ENCODE measurements at regions not wholly inside any gene's neighbourhood (a gene's known extent, or its start where the extent isn't known, plus 50 kb on each side); places are given as distances from the start of the nearest gene placed in this dataset.

DNA sequence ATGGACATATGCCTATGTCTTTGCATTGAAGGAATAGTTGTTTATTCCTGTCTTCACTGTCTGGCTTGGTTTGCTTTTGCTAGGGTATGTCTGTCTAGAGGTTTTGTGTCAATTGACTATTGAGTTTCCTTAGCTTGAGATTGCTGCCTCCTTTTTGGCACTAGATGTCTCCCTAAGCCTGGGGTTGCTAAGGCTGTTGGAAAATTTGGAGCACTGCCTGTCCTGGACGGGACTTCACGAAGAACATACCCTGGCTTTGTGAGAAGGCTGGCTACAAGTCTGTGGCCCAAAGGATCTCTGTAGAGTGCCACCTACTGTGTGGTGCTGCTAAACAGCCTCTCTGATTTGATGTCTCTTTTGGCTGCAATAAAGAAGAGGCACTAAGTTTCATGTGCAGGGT, 183.8 kb upstream of the NUDT10 start:
- RAD21 ChIA-PET (ENCODE audit: unreplicated experiment), result no interaction called here
- FAIRE-seq, result no peak
- no peak overlapping the region for H3K4me2 ChIP-seq (ENCODE audit: control insufficient read depth, insufficient read depth)
- WGBS (ENCODE audit: insufficient coverage, insufficient replicate concordance, low lambda C conversion rate, missing lambda C conversion rate), result 13% methylated on average over 2 of the region's 2 CpGs
- in situ Hi-C loops (cut with MboI) (no loop called here), intact Hi-C loops (cut with micrococcal nuclease; ENCODE audit: unreplicated experiment) (loop anchor here (5.0 kb wide), 1 partner anchor 313 kb away; no protein-coding TSS in a partner anchor)
- no peaks in the 10 kb centered on the region for H3K9me3 ChIP-seq (replicated peaks; ENCODE audit: control insufficient read depth, insufficient read depth, low read length)
- H4K20me1 ChIP-seq (ENCODE audit: control insufficient read depth, insufficient read depth), result no peaks in the 10 kb centered on the region
- TF ChIP-seq, protein P1, sequence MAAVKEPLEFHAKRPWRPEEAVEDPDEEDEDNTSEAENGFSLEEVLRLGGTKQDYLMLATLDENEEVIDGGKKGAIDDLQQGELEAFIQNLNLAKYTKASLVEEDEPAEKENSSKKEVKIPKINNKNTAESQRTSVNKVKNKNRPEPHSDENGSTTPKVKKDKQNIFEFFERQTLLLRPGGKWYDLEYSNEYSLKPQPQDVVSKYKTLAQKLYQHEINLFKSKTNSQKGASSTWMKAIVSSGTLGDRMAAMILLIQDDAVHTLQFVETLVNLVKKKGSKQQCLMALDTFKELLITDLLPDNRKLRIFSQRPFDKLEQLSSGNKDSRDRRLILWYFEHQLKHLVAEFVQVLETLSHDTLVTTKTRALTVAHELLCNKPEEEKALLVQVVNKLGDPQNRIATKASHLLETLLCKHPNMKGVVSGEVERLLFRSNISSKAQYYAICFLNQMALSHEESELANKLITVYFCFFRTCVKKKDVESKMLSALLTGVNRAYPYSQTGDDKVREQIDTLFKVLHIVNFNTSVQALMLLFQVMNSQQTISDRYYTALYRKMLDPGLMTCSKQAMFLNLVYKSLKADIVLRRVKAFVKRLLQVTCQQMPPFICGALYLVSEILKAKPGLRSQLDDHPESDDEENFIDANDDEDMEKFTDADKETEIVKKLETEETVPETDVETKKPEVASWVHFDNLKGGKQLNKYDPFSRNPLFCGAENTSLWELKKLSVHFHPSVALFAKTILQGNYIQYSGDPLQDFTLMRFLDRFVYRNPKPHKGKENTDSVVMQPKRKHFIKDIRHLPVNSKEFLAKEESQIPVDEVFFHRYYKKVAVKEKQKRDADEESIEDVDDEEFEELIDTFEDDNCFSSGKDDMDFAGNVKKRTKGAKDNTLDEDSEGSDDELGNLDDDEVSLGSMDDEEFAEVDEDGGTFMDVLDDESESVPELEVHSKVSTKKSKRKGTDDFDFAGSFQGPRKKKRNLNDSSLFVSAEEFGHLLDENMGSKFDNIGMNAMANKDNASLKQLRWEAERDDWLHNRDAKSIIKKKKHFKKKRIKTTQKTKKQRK (IDR thresholded peaks at IDR 0.05; ENCODE audit: low read depth, low read length), result no peak
- no peak for TF ChIP-seq SREBF1 (IDR thresholded peaks at IDR 0.05; ENCODE audit: low read length)
- 0 out of 2 replicates have a peak, but pooled peaks have one; percentile 20 for TF ChIP-seq RAD21 (IDR thresholded peaks at IDR 0.05; ENCODE audit: insufficient read depth, low read depth, low read length)
- ATAC-seq, result no peak
- no peak overlapping the region for H3K9ac ChIP-seq (ENCODE audit: control insufficient read depth, insufficient read depth, low read length)
- H3K79me2 ChIP-seq (ENCODE audit: control insufficient read depth, insufficient read depth, low read length), result no peaks in the 10 kb centered on the region
- no peaks in the 10 kb centered on the region for H3K27me3 ChIP-seq (replicated peaks in 1 of 2; ENCODE audit: control insufficient read depth in 2 of 2, insufficient read depth in 2 of 2, low read length in 1 of 2)
- CTCF ChIA-PET, result interaction anchor here (0.9 to 1.5 kb wide), 4 partner anchors 9 to 308 kb away, joined by 3 read pairs; no protein-coding TSS in a partner anchor
- SMC1A ChIA-PET (ENCODE audit: uncharacterized antibody, unreplicated experiment), result no interaction called here
- no peaks in the 10 kb centered on the region for H3K4me1 ChIP-seq (ENCODE audit: control insufficient read depth, insufficient read depth, low read length)
- H2AFZ ChIP-seq (ENCODE audit: control insufficient read depth, low read depth, low read length), result no peak overlapping the region
- no peaks in the 10 kb centered on the region for H3K36me3 ChIP-seq (ENCODE audit: control insufficient read depth in 2 of 2, insufficient read depth in 2 of 2, low read length in 1 of 2)
- DNase-seq (ENCODE audit: low read depth, low spot score), result no peak
- no peak overlapping the region for H3K27ac ChIP-seq (ENCODE audit: control insufficient read depth, insufficient read depth)
- no TSS peak for BruUV-seq (replicated peaks)
- POLR2A ChIA-PET, result no interaction called here
- no peak overlapping the region for H3K4me3 ChIP-seq

GRCh38 chrX:51151734-51152133, 180.9 kb upstream of the NUDT10 start:
- WGBS (ENCODE audit: insufficient coverage, insufficient replicate concordance, low lambda C conversion rate, missing lambda C conversion rate), result 0% methylated on average over 1 of the region's 1 CpG
- TF ChIP-seq MXI1 (IDR thresholded peaks at IDR 0.05; ENCODE audit: low read depth, low read length) (no peak), LARP7 (IDR thresholded peaks at IDR 0.05) (no peak), ZNF207 (IDR thresholded peaks at IDR 0.05; ENCODE audit: borderline replicate concordance) (no peak), ZZZ3 (IDR thresholded peaks at IDR 0.05; ENCODE audit: control insufficient read depth, insufficient read length, low read depth) (no peak), IRF5 (IDR thresholded peaks at IDR 0.05; ENCODE audit: borderline replicate concordance) (no peak), NBN (IDR thresholded peaks at IDR 0.05) (no peak), ATF2 (IDR thresholded peaks at IDR 0.05; ENCODE audit: low read length) (no peak)

More at GRCh38 chrX:51151734-51152133, 180.9 kb upstream of the NUDT10 start:
- Histone ChIP-seq H4K20me1 (ENCODE audit: control insufficient read depth, insufficient read depth) (no peaks in the 10 kb centered on the region; the same call in 1 of the 2 replicates), H3K27ac (ENCODE audit: control insufficient read depth, insufficient read depth) (no peak overlapping the region), H3K36me3 (ENCODE audit: control insufficient read depth in 2 of 2, insufficient read depth in 2 of 2, low read length in 1 of 2) (no peaks in the 10 kb centered on the region), H3K4me1 (ENCODE audit: control insufficient read depth, insufficient read depth, low read length) (no peaks in the 10 kb centered on the region), H3K4me3 (no peak overlapping the region), H3K4me2 (ENCODE audit: control insufficient read depth, insufficient read depth) (no peak overlapping the region), H3K79me2 (ENCODE audit: control insufficient read depth, insufficient read depth, low read length) (no peaks in the 10 kb centered on the region), H2AFZ (ENCODE audit: control insufficient read depth, low read depth, low read length) (no peak overlapping the region), H3K9ac (ENCODE audit: control insufficient read depth, insufficient read depth, low read length) (no peak overlapping the region), H3K9me3 (replicated peaks; ENCODE audit: control insufficient read depth, insufficient read depth, low read length) (no peaks in the 10 kb centered on the region), H3K27me3 (replicated peaks in 1 of 2; ENCODE audit: control insufficient read depth in 2 of 2, insufficient read depth in 2 of 2, low read length in 1 of 2) (no peaks in the 10 kb centered on the region)
- intact Hi-C loops (cut with micrococcal nuclease; ENCODE audit: unreplicated experiment), result no loop called here
- ChIA-PET SMC1A (ENCODE audit: uncharacterized antibody, unreplicated experiment) (no interaction called here), RAD21 (ENCODE audit: unreplicated experiment) (no interaction called here), CTCF (interaction anchor here (1.1 to 1.2 kb wide), 2 partner anchors 17 to 269 kb away, joined by 3 to 4 read pairs; no protein-coding TSS in a partner anchor), POLR2A (no interaction called here)
- in situ Hi-C loops (cut with MboI), result no loop called here
- ATAC-seq (no peak), FAIRE-seq (no peak), DNase-seq (ENCODE audit: low read depth, low spot score) (no peak)
- BruUV-seq (replicated peaks), result no TSS peak

All from GM12878 (cell line).